OCI-LY3 (cell line): ENCODE measurements at regions not wholly inside any gene's neighbourhood (a gene's known extent, or its start where the extent isn't known, plus 50 kb on each side); places are given as distances from the start of the nearest gene placed in this dataset.

Source experiments
- H2AFZ ChIP-seq: fragments of 200-600, 300-600 bp; shearing (Covaris generic); 2 replicates; pipeline ENCODE4 v1.6.0; 2014; ENCODE audit warnings: antibody characterized with exemption, low read depth, low read length
- H3K27ac ChIP-seq: fragments of 200-600, 300-600 bp; sonication (generic); 2 replicates; pipeline ENCODE4 v1.5.1; 2014; ENCODE audit warnings: mild to moderate bottlenecking, low read length, moderate library complexity, mixed read lengths
- H3K27me3 ChIP-seq: fragments of 200-600, 300-600 bp; sonication (generic); 2 replicates; pipeline ENCODE4 v1.6.1; 2014; ENCODE audit warnings: low read depth, low read length, mixed read lengths
- H3K36me3 ChIP-seq: fragments of 200-600, 300-600 bp; sonication (generic); replicated peaks from 2 replicates; pipeline ENCODE3; 2014; ENCODE audit warnings: low read depth, low read length, mixed read lengths
- H3K4me1 ChIP-seq: fragments of 300-600, 200-600 bp; sonication (generic); 2 replicates; pipeline ENCODE4 v1.6.1; 2014; ENCODE audit warnings: low read length, mixed read lengths
- H3K4me2 ChIP-seq: fragments of 200-600, 300-600 bp; sonication (generic); 2 replicates; pipeline ENCODE4 v1.6.1; 2014; ENCODE audit warnings: low read length, mixed read lengths
- H3K4me3 ChIP-seq: fragments of 300-600, 200-600 bp; sonication (generic); 2 replicates; pipeline ENCODE4 v1.5.1; 2014; ENCODE audit warnings: antibody characterized with exemption, mild to moderate bottlenecking, low read length, moderate library complexity
- H3K79me2 ChIP-seq: fragments of 300-600, 200-600 bp; shearing (Covaris generic); 2 replicates; pipeline ENCODE4 v1.6.1; 2014; ENCODE audit warnings: mild to moderate bottlenecking, low read length, mixed read lengths
- H3K9ac ChIP-seq: fragments of 300-600, 200-600 bp; shearing (Covaris generic); 2 replicates; pipeline ENCODE4 v1.6.0; 2014; ENCODE audit warnings: mild to moderate bottlenecking, low read length, moderate library complexity
- H3K9me3 ChIP-seq: fragments of 200-600, 300-600 bp; shearing (Covaris generic); 2 replicates; pipeline ENCODE4 v1.6.1; 2014; ENCODE audit warnings: low read length, mixed read lengths; ENCODE audit not compliant: insufficient read depth
- H4K20me1 ChIP-seq: fragments of 200-600, 300-600 bp; sonication (generic); 2 replicates; pipeline ENCODE4 v1.6.1; 2016; ENCODE audit warnings: low read length, mixed read lengths; ENCODE audit not compliant: insufficient read depth
- EZH2phosphoT487 ChIP-seq: fragments of 200-600 bp; shearing (Covaris generic); IDR thresholded peaks from 2 replicates; pipeline ENCODE4 v1.6.1; 2018; ENCODE audit warnings: antibody characterized with exemption, mixed run types, low read depth
- TF ChIP-seq, protein P1 (sequence below): fragments of 200-600, 300-600 bp; sonication (generic); IDR thresholded peaks from 2 replicates; pipeline ENCODE4 v1.5.1; 2014; ENCODE audit warnings: antibody characterized with exemption, low read length, low read depth

DNA sequence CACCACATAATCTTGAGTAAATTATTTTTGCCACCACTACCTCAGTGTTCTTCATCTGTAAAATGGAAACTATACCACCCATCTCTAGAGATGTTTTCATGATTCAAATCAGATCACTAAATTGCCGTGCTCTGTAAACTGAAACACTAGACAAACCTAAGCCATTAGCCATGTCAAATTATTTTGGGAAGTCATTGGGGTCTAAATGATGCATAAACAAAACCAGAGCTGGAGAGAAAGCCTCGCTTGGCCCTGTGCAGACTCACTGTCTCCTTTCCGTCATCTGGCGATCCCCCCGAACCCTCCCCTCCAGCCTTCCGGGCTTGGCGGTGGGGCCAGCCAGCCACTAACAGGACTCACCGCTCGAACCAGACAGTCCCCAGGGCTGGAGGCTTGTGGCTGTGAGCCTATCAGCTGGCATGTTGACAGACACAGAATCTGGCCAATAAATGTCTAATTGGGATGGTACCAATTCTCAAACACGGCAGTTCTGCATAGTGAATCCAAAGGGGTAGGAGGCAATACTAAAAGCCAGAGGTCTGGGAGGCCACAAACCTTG, 256.5 kb downstream of the SEC61B start:
- no peak overlapping the region for H2AFZ ChIP-seq
- no peak overlapping the region for H3K4me3 ChIP-seq
- H4K20me1 ChIP-seq, result no peaks in the 10 kb centered on the region
- no peak overlapping the region for H3K9ac ChIP-seq
- TF ChIP-seq, protein P1, sequence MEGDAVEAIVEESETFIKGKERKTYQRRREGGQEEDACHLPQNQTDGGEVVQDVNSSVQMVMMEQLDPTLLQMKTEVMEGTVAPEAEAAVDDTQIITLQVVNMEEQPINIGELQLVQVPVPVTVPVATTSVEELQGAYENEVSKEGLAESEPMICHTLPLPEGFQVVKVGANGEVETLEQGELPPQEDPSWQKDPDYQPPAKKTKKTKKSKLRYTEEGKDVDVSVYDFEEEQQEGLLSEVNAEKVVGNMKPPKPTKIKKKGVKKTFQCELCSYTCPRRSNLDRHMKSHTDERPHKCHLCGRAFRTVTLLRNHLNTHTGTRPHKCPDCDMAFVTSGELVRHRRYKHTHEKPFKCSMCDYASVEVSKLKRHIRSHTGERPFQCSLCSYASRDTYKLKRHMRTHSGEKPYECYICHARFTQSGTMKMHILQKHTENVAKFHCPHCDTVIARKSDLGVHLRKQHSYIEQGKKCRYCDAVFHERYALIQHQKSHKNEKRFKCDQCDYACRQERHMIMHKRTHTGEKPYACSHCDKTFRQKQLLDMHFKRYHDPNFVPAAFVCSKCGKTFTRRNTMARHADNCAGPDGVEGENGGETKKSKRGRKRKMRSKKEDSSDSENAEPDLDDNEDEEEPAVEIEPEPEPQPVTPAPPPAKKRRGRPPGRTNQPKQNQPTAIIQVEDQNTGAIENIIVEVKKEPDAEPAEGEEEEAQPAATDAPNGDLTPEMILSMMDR, result no peak
- no peak for TF ChIP-seq EZH2phosphoT487
- no peak overlapping the region for H3K4me2 ChIP-seq
- no peaks in the 10 kb centered on the region for H3K9me3 ChIP-seq
- no peaks in the 10 kb centered on the region for H3K4me1 ChIP-seq
- no peaks in the 10 kb centered on the region for H3K36me3 ChIP-seq
- H3K79me2 ChIP-seq, result no peaks in the 10 kb centered on the region
- no peak overlapping the region for H3K27ac ChIP-seq
- no peaks in the 10 kb centered on the region for H3K27me3 ChIP-seq

DNA sequence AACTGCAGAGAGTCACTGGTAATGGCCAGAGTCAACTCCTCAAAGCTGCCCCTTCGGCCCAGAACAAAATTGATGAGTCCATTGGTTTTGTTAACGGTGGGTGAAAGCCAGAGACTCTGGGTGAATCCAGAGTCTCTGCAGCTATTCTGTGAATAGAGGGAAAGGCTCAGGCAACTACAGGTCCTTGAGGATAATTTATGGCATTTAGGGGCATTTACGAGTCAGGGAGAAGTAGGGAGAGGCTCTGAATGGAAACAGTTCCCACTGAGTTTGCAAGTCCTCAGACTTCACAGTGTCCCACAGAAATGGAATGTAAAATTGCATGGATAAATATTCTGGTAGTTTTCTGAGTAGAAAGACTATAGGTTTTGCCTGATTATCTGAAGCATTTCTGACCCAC, 257.8 kb downstream of the SEC61B start:
- H2AFZ ChIP-seq, result no peak overlapping the region
- no peak for TF ChIP-seq EZH2phosphoT487
- TF ChIP-seq, protein P1, result no peak
- no peak overlapping the region for H3K9ac ChIP-seq
- no peak overlapping the region for H3K27ac ChIP-seq
- H3K36me3 ChIP-seq, result no peaks in the 10 kb centered on the region
- H3K9me3 ChIP-seq, result 0 out of 2 replicates have a peak, but pooled peaks cover 3% of the 10 kb centered on the region
- H3K4me1 ChIP-seq, result no peaks in the 10 kb centered on the region
- H4K20me1 ChIP-seq, result no peaks in the 10 kb centered on the region
- H3K4me3 ChIP-seq, result no peak overlapping the region
- no peak overlapping the region for H3K4me2 ChIP-seq
- no peaks in the 10 kb centered on the region for H3K27me3 ChIP-seq
- H3K79me2 ChIP-seq, result no peaks in the 10 kb centered on the region

DNA sequence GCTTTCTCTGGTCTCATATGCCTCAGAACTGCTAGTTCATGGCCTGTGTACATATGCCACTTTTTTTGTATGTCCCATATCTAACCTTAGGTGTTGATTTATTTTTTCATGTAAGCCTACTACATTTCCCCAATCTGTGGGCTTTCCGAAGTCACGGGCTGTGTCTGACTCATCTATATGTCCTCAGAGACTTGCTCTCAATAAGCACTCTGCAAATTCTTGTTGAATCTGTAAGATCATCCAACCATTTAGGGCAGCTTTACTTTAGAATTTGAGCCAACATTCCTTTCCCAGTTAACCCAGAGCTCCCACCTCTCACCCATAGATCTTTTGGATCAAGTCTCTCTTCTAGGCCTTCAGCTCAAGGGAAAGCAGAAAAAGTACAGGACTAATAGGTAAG, 263.4 kb downstream of the SEC61B start:
- no peak for TF ChIP-seq EZH2phosphoT487
- TF ChIP-seq, protein P1, result no peak
- Histone ChIP-seq H2AFZ (no peak overlapping the region), H3K27me3 (no peaks in the 10 kb centered on the region), H3K9me3 (0 out of 2 replicates have a peak, but pooled peaks cover 3% of the 10 kb centered on the region), H3K4me2 (no peak overlapping the region), H3K9ac (no peak overlapping the region), H3K4me1 (no peaks in the 10 kb centered on the region), H3K36me3 (no peaks in the 10 kb centered on the region), H3K79me2 (no peaks in the 10 kb centered on the region), H4K20me1 (no peaks in the 10 kb centered on the region), H3K4me3 (no peak overlapping the region), H3K27ac (no peak overlapping the region)

DNA sequence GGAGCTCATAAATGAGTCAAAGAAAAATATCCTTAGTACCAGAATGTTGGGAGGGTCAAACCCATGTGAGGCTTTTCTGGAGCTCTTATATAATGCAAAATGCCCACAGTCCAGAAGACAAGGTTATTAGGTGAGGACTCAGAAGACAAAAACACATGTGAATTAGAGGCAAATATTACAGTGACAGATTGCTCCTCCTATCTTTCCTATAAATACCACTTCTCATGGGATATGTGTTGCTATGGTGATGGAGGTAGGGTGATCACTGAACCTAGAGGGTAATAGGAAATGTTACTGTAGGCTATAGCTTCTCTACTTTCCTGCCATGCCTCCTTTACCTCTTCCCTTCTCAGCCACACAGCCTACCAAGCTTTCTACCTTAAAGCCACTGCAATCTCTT, 264.6 kb downstream of the SEC61B start:
- Histone ChIP-seq H3K27me3 (no peaks in the 10 kb centered on the region), H3K79me2 (no peaks in the 10 kb centered on the region), H2AFZ (no peak overlapping the region), H4K20me1 (no peaks in the 10 kb centered on the region), H3K9me3 (0 out of 2 replicates have a peak, but pooled peaks cover 3% of the 10 kb centered on the region), H3K4me3 (no peak overlapping the region), H3K4me2 (no peak overlapping the region), H3K27ac (no peak overlapping the region), H3K36me3 (no peaks in the 10 kb centered on the region), H3K9ac (no peak overlapping the region), H3K4me1 (peaks cover 6% of the 10 kb centered on the region)
- TF ChIP-seq EZH2phosphoT487, result no peak
- TF ChIP-seq, protein P1, result no peak
